ENCODE measurements at regions not wholly inside any gene's neighbourhood (a gene's known extent, or its start where the extent isn't known, plus 50 kb on each side); places are given as distances from the start of the nearest gene placed in this dataset.

GRCh38 chr2:100664021-100664755, 101.4 kb downstream of the PDCL3 start:
- Mint-ChIP-seq H3K9me3 (no peaks in the 10 kb centered on the region), H3K27me3 (peaks cover 2% of the 10 kb centered on the region), H3K36me3 (ENCODE audit: low read depth) (no peaks in the 10 kb centered on the region), H3K27ac (no peak overlapping the region), H3K4me3 (no peak overlapping the region), H3K4me1 (ENCODE audit: low read depth) (no peaks in the 10 kb centered on the region)
- ATAC-seq (no peak), DNase-seq (no peak)
- POLR2A ChIA-PET = no interaction called here
- intact Hi-C loops (cut with micrococcal nuclease) = no loop called here
- TF ChIP-seq CTCF (IDR thresholded peaks at IDR 0.05) = no peak
- CTCF ChIA-PET = no interaction called here

- intact Hi-C loops (cut with micrococcal nuclease) = no loop called here
- H3K9me3 Mint-ChIP-seq = no peaks in the 10 kb centered on the region
- no peak overlapping the region for H3K27ac Mint-ChIP-seq
- TF ChIP-seq CTCF (IDR thresholded peaks at IDR 0.05) = no peak
- H3K4me3 Mint-ChIP-seq = no peak overlapping the region
- ChIA-PET CTCF (no interaction called here), POLR2A (no interaction called here)
- no peak for DNase-seq
- no peak for ATAC-seq
- H3K27me3 Mint-ChIP-seq = peaks cover 2% of the 10 kb centered on the region
- H3K4me1 Mint-ChIP-seq (ENCODE audit: low read depth) = no peaks in the 10 kb centered on the region
- H3K36me3 Mint-ChIP-seq (ENCODE audit: low read depth) = no peaks in the 10 kb centered on the region
Observed at GRCh38 chr2:100664756-100665101, 101.9 kb downstream of the PDCL3 start.

DNA sequence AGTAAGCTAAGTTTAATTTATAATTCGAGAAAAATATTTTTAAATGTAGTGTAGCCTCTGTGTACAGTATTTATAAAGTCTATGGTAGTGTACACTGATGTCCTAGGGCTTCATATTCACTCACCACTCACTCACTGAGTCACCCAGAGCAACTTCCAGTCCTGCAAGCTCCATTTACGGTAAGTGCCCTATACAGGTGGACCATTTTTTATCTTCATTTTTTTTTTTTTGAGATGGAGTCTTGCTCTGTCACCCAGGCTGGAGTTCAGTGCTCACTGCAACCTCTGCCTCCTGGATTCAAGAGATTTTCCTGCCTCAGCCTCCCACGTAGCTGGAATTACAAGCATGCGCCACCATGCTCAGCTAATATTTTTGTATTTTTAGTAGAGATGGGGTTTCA, 104.2 kb downstream of the PDCL3 start:
- CTCF ChIA-PET = no interaction called here
- no peak overlapping the region for H3K4me3 Mint-ChIP-seq
- TF ChIP-seq CTCF (IDR thresholded peaks at IDR 0.05) = no peak
- DNase-seq (no peak), ATAC-seq (no peak)
- peaks cover under 1% of the 10 kb centered on the region for H3K27me3 Mint-ChIP-seq
- no peaks in the 10 kb centered on the region for H3K4me1 Mint-ChIP-seq (ENCODE audit: low read depth)
- POLR2A ChIA-PET = no interaction called here
- no peak overlapping the region for H3K27ac Mint-ChIP-seq
- H3K36me3 Mint-ChIP-seq (ENCODE audit: low read depth) = no peaks in the 10 kb centered on the region
- intact Hi-C loops (cut with micrococcal nuclease) = no loop called here
- H3K9me3 Mint-ChIP-seq = no peaks in the 10 kb centered on the region

DNA sequence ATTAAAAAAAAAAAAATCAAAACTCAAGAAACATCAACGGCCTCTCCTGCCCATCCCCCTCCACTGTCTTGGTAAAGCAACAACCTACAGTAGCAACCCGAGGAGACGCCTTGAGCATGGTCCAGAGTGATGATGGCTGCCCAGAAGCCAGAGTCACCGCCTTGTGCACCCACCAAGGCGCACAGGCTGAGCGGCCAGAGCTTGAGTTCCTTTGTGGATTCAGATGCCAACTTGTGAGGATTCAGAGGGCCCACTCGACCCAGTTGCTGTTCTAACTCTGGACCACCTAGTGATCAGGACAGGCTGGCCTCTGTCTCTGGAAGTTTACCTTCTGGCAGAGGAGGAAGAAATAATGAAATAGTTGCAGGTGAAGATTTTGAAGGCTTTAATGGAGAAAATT, 105.0 kb downstream of the PDCL3 start:
- POLR2A ChIA-PET = interaction anchor here (1.5 kb wide), 1 partner anchor 26 kb away, joined by 3 read pairs; no protein-coding TSS in a partner anchor
- no peak overlapping the region for H3K27ac Mint-ChIP-seq
- ATAC-seq (no peak), DNase-seq (no peak)
- intact Hi-C loops (cut with micrococcal nuclease) = no loop called here
- H3K27me3 Mint-ChIP-seq = no peaks in the 10 kb centered on the region
- H3K9me3 Mint-ChIP-seq = no peaks in the 10 kb centered on the region
- H3K4me3 Mint-ChIP-seq = no peak overlapping the region
- H3K36me3 Mint-ChIP-seq (ENCODE audit: low read depth) = no peaks in the 10 kb centered on the region
- no peaks in the 10 kb centered on the region for H3K4me1 Mint-ChIP-seq (ENCODE audit: low read depth)
- CTCF ChIA-PET = interaction anchor here (1.3 kb wide), 1 partner anchor 58 kb away, joined by 6 read pairs; no protein-coding TSS in a partner anchor
- no peak for TF ChIP-seq CTCF (IDR thresholded peaks at IDR 0.05)

- no peak for ATAC-seq
Observed at GRCh38 chr2:100670232-100670631, 107.4 kb downstream of the PDCL3 start.

More at GRCh38 chr2:100670232-100670631, 107.4 kb downstream of the PDCL3 start:
- H3K36me3 Mint-ChIP-seq (ENCODE audit: low read depth) = no peaks in the 10 kb centered on the region
- no peak for TF ChIP-seq CTCF (IDR thresholded peaks at IDR 0.05)
- H3K27ac Mint-ChIP-seq = no peak overlapping the region
- POLR2A ChIA-PET = no interaction called here
- H3K4me3 Mint-ChIP-seq = no peak overlapping the region
- no peaks in the 10 kb centered on the region for H3K9me3 Mint-ChIP-seq
- DNase-seq = no peak
- intact Hi-C loops (cut with micrococcal nuclease) = no loop called here
- no peaks in the 10 kb centered on the region for H3K4me1 Mint-ChIP-seq (ENCODE audit: low read depth)
- H3K27me3 Mint-ChIP-seq = no peaks in the 10 kb centered on the region
- CTCF ChIA-PET = no interaction called here

Measured in activated CD8-positive, alpha-beta T cell treated with anti-CD3 and anti-CD28 coated beads for 36 hours (primary cell).